HG03064 (cell line): ENCODE measurements at regions not wholly inside any gene's neighbourhood (a gene's known extent, or its start where the extent isn't known, plus 50 kb on each side); places are given as distances from the start of the nearest gene placed in this dataset.

Experiments used
- ATAC-seq: cut with Tn5 transposase; IDR thresholded peaks from one replicate; pipeline ENCODE4 v1.9.1; 2021; ENCODE audit warnings: low read depth; ENCODE audit not compliant: unreplicated experiment

- no peak for ATAC-seq
Observed at GRCh38 chr4:85244638-85245037, 230.3 kb upstream of the ARHGAP24 start.

GRCh38 chr4:85246055-85246454 lies 228.9 kb upstream of the ARHGAP24 start:
- ATAC-seq, result no peak

DNA sequence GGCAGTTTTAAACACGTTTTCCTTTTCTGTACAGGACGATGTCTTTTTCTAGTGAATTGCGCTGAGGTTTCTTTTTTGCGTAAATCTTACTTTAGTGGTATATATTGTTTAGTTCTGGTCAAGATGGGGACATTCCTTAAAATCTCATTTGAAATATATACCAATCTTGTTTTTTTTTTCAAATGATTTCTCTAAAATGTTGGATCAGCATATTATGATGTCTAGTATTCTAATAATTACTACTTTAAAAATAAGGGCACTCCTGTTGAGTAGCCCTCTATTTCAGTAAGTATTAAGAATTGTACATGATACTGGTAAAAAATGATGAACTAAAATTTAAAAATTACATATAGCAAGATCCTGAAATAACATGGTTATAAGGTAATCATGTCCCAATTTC lies 224.1 kb upstream of the ARHGAP24 start:
- ATAC-seq, result no peak

DNA sequence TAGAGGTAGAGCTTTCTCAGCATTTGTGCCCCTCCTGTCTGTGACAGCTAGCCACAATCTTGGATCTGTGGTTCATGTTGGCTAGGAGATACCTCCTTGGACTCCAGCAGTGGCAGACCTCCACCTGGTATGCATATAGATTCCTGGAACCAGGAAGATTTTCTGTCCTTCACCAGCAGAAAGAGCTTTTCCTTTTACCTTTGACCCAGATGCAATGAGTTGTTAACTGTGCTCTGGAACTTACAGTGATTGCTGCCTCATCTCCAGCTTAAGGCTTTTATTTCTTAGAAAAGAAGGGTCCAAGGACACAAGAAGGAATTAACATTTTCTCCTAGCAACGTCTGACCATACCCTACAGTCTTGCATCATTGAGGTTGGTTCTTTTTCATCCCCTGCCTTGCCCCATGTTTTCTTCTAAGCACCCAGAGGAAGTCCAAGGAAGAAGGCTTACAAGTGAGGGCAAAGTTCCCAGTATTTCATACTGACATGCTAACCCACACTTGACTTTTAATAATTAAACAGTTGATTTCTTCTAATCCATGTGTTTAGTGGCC lies 217.1 kb upstream of the ARHGAP24 start:
- no peak for ATAC-seq

DNA sequence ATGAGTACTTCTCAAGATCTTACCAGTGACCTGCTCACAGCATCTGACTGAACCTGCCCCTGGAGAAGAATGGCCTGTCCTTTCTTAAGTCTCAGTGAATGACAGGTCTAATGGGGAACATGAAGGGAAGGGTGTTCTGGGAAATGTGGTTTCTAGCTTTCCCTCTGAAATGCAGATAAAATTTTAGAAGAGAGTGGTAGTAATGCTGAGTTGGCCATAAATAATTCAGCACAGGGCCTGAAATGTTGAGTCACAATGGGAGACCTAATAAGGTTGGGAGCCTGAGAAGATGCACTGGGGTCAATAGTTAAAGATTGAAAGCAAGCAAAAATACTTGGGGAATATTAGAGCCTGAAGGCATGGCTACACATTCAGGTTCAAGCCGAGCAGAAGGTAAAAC lies 214.9 kb upstream of the ARHGAP24 start:
- no peak for ATAC-seq

- no peak for ATAC-seq
Observed at GRCh38 chr4:85265234-85265633, 209.7 kb upstream of the ARHGAP24 start.

DNA sequence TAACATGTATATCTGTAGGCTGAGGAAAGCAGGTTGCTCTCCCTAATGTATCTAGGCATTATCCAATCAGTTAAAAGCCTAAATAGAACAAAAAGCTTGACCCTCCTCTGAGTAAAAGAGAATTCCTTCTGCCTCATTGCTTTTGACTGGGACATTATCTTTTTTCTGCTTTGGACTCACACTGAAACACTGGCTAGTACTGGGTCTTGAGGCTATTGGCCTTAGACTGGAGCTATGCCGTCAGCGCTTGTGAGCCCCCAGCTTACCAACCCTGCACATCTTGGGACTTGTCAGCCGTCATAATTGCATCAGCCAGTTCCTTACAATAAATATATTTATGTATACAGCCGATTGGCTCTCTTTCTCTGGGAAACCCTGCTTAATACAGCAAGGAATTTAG lies 206.8 kb upstream of the ARHGAP24 start:
- no peak for ATAC-seq

DNA sequence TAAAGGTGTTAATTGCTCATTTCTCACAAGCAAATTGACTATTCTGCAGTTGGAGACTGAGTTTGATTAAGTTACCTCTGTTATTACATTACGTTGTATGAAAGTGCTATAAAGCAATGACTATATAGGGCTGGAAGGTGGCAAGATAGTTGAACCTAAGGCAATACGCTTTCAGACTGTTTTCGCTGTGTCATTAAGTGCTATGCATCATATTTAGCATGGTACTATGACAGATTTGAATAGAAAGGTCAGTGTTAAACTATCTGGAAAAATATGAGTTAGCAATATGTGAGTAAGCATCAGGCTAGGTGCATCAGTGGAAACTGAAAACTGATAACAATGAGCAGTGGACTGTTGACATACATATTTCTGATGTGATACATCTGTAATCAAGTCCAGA lies 206.0 kb upstream of the ARHGAP24 start:
- ATAC-seq, result no peak

DNA sequence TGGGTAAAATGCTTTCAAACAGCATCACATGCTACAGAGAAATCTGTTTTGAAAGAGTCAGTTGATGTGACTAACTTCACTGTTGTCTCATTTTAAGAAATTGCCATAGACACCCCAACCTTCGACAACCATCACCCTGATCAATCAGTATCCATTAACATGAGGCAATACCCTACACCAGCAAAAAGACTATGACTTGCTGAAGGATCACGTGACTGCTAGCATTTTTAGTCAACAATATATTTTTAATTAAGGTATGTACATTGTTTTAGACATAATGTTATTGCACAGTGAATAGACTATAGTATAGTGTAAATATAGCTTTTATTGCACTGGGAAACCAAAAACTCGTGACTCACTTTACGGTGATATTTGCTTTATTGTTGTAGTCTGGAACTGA lies 200.0 kb upstream of the ARHGAP24 start:
- ATAC-seq, result no peak

DNA sequence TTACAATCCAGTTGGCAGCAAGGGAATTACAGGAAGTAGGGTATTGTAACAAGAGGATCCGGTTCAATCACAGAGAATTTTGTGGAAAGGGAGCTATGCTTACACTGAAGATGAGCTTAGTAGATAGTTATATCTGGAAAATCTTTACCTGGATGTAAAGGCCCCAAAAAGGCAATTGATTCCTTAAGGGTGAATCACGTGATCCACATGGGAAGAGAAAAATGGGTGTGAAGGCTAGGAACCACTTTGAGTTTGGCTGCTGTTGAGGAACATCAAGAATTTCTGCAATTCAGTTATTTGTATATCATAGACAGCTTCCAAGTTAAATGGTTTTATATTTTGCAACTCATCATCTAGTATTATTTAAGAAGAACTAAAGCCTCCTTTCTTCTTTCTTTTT lies 194.0 kb upstream of the ARHGAP24 start:
- no peak for ATAC-seq

GRCh38 chr4:85291226-85291625 lies 183.7 kb upstream of the ARHGAP24 start:
- no peak for ATAC-seq

DNA sequence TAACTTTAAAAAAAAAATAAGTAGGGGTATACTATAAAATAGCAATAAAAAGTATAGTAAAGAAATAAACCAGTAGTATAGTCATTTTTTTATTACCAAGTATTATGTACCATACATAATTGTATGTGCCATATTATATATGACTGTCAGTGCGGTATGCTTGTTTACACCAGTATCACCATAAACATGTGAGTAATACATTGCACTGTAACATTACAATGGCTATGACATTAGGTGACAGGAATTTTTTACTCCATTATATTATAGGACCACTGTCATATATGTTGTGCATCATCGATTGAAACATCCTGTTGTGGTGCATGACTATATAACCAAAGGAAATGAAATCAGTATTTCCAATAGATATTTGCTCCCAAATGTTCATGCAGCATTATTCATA lies 176.9 kb upstream of the ARHGAP24 start:
- ATAC-seq, result no peak

- no peak for ATAC-seq
Observed at GRCh38 chr4:85302193-85302736, 172.7 kb upstream of the ARHGAP24 start.

DNA sequence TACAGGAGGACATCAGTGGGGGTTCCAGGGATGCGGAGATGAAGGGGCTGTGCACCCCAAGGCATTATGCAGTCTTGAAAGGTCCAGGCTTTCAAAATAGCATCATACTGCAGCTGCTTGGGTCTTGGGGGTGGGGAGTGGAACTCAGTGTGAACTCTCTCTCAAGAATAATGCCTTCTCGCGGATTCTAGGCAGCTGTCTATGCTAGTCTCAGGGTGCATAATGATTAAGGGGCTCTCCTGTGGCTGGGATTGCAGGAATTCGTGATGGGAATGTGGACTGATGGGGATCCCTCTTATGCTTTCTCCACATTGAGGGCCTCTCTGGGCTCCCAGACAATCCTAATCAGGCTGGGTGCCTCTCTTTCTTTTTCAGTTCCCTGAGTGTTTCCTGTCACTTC lies 172.2 kb upstream of the ARHGAP24 start:
- no peak for ATAC-seq

- ATAC-seq, result no peak
Observed at GRCh38 chr4:85318415-85318814, 156.5 kb upstream of the ARHGAP24 start.

- ATAC-seq, result no peak
Observed at GRCh38 chr4:85358831-85359230, 116.1 kb upstream of the ARHGAP24 start.

DNA sequence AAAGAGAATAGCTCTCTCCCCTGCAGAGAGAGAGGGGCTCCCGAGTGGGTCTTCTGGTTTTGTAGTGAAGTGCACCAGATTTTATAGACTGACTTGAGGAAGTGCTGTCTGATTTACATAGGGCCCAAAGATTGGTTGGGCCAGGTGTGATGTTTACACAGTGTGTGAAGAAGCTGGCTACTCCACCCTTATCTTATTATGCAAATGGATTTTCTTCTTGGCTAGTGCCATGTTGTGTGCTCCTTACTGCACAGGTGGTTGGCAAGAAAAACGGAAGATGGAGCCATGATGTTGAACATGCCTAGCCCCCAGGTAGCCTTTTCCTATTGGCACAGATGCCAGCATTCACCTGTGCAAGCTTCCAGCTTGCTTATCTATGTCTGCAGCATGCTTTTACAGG lies 112.4 kb upstream of the ARHGAP24 start:
- ATAC-seq, result no peak

- no peak for ATAC-seq
Observed at GRCh38 chr4:85367815-85368214, 107.1 kb upstream of the ARHGAP24 start.

DNA sequence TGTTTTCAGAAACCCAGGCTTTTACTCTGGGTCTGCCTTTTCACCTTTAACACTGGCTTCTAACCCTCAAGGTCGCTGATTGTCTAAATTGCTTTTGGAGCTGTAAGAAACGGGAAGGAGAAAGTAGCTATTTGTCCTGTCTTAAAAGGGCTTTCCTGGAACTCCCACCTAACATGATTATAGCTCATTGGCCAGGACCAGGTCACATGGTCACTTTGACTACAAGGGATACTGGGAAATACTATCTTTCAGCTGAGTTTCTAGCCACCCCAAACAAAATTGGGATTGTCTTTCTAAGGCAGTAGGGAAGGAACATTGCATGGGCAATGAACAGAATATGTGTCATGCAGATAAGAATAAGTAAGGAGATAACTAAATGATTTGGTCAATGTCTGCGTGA lies 106.7 kb upstream of the ARHGAP24 start:
- no peak for ATAC-seq

DNA sequence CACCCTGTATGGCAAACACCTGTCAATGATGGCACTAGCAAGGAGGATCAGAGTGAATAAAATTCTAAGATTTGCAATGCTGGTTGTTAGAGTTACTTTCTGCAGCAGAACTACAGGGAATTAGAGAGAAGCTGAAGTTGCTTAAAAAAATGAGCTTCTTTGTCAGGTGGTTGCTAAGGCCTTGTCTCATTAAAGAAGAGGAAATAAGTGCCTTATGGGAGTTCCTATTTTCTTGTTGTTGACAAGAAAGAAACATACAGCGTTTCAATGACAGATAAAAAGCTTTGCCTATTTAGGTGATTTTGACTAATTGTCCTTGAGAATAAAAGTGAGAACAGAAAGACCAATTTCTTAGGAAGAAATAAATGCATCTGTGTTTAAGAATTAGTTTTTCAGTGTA lies 106.0 kb upstream of the ARHGAP24 start:
- no peak for ATAC-seq

- no peak for ATAC-seq
Observed at GRCh38 chr4:85369703-85370380, 105.1 kb upstream of the ARHGAP24 start.

GRCh38 chr4:85370400-85371032 lies 104.4 kb upstream of the ARHGAP24 start:
- ATAC-seq, result peak; percentile 83
